GM21723 (cell line): ENCODE measurements at regions not wholly inside any gene's neighbourhood (a gene's known extent, or its start where the extent isn't known, plus 50 kb on each side); places are given as distances from the start of the nearest gene placed in this dataset.
"Not testable (repeated sequence)": the region's sequence is repeated elsewhere in the genome, so short reads cannot be mapped to it uniquely, and the experiment has no call there.

ENCODE experiments used
- ATAC-seq: cut with Tn5 transposase; IDR thresholded peaks from one replicate; pipeline ENCODE4 v1.9.1; 2021; ENCODE audit warnings: mild to moderate bottlenecking, moderate library complexity; ENCODE audit not compliant: unreplicated experiment

DNA sequence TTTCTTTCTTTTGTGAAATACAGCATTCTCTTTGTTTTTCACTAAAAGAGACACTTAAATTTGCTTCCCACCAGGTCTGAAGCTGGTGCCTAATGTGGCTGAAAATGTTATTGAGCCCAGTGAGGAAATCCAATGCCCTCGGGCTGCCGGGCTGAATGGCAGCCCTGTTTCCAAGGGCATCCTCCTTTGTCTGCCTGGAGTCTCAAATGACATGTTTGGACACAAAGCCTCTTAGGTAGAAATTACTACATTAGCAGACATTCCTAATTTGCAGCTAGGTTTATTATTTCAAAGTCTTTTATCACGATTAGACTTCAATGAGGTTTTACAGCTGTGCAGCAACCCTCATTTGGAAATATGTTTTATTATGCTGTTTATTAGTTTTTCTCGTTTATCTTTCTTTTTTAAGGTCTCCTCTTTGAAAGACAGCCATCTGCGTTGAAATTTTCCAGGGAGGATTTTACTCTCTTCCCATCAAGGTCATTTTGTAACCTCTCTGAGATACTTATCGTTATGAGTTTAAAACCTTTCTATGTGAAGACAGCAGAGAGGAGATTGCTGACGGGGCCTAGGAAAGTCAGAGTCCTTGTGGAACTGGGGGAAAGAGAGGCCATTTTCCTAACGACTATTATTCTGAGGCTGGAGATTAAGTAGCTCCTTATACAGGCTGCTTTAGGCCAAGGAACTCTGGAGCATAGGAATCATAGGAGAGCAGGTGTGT, 59.0 kb upstream of the ZNF532 start:
- no peak for ATAC-seq

DNA sequence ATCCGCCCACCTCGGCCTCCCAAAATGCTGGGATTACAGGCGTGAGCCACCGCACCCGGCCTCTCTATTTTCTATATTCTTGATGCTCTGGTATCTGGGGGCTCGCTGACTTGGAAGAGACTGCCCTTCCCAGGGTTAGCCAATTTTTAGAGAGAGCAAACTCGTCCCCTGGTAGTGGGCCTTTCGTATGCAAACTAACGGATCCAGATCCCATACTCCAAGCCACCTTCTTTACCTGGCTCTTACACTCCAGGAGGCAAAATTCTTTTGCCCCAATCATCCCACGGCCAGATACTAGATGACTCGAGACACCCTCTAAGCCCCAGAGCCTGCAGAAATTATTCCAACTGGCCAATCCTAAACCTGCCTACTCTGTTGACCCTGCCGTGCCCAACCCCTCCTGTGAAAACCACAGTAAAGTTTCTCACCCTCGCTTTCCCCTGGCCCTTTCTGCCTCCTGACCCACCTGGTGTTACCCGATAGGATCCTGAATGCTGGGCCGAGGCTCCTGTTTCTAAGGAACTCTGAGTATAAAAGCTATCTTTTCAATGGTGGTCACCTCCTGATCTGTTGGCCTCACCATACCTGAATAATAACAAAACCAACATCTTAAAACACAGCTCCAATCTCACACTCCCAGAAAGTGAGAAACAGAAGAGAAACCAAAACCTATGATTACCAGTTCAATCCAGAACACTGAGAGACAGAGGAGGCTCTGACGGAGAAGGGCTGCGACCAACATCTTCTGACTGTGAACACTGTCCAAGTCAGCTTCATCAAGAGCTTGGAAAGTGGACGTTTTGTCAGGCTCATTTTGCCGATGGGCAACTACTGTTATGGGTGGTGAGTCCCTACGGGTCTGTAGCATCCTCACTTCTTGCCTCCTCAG, 57.6 kb upstream of the ZNF532 start:
- peak; percentile 93 for ATAC-seq

DNA sequence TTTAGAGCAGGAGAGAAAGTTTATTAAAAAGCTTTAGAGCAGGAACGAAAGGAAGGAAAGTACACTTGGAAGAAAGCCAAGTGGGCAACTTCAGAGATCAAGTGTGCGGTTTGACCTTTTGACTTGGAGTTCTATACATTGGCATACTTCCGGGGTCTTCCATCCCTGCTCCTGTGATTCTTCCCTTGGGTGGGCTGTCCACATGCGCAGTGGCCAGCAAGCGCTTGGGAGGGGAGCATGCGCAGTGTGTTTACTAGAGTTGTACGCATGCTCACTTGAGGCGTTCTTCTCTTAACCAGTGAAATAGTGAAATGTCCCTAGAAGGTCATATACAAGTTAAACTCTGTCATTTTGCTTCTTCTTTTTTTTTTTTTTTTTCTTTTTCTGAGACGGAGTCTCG, 56.9 kb upstream of the ZNF532 start:
- no peak for ATAC-seq

- no peak for ATAC-seq
Observed at GRCh38 chr18:58808349-58808748, 56.3 kb upstream of the ZNF532 start.

DNA sequence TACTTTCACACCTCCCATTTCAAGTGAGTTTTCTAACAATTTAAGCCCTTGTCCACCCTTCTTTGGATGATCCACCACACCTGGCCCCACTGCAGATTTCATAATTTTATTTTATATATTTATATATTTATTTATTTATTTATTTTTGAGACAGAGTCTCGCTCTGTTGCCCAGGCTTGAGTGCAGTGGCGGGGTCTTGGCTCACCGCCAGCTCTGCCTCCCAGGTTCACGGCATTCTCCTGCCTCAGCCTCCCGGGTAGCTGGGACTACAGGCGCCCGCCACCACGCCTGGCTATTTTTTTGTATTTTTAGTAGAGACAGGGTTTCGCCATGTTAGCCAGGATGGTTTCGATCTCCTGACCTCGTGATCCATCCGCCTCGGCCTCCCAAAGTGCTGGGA, 52.8 kb upstream of the ZNF532 start:
- not testable (repeated sequence) for ATAC-seq

DNA sequence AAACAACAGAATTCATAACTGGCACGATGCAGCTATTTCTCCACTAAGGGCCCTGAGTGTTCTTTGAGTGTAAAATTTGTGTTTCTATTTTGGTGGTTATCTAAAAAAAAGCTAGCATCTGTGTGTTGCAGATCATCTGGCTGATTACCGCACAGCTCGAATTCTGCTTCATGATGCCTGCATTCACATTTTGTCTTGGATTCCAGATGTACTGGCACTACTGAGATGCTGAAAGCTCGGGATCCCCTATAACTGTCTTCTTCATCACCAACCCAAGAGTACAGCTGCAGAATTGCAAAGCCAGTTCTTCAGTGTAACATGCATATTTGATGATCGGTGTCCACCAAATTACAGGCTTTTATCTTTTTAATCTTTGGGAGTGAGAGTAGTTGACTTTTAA, 51.6 kb upstream of the ZNF532 start:
- no peak for ATAC-seq

DNA sequence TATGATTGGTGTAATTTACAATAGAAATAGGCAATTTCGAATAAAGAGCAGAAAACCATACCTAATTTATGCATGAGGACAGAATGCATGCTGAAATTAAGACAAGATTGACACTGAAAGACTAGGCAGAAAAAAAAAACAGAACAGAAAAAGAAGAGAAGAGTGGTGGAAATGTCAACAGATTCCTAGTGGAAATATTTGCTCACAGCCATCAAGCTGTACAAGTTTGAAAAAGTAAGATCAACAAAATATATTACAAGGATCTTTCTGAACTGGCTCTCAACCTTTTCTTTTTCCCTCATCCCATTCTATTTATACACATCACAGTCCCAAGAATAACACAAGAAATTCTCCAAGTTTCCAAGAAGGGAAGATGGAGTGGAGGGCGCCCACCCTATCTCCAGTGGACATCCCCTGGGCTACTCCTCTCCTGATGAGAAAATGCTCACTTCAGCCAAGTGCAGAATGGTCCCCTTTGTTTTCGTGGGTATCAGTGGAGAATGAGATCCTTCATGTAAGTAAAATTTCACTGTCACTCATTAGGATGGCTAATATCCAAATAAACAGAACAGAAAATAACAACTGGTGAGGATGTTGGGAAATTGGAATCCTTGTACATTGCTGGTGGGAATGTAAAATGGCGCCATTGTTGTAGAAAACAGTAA, 51.0 kb upstream of the ZNF532 start:
- ATAC-seq, result no peak

DNA sequence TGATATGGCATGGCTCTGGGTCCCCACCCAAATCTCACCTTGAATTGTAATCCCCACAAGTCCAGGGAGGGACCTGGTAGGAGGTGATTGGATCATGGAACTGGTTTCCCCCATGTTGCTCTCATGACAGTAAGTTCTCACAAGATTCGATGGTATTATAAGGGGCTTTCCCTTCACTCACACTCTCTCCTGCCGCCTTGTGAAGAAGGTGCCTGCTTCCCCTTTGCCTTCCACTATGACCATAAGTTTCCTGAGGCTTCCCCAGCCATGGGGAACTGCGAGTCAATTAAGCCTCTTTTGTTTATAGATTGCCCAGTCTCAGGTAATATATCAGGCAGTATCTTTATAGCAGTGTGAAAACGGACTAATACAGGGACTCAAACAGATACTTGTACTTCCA, 50.4 kb upstream of the ZNF532 start:
- no peak for ATAC-seq
